ENCODE measurements at regions not wholly inside any gene's neighbourhood (a gene's known extent, or its start where the extent isn't known, plus 50 kb on each side); places are given as distances from the start of the nearest gene placed in this dataset.

GRCh38 chr15:35596285-35596684 lies 50.3 kb upstream of the DPH6 start:
- no peak for DNase-seq

- no peak for DNase-seq
These were observed 56.9 kb upstream of the DPH6 start for GRCh38 chr15:35602836-35603235.

DNA sequence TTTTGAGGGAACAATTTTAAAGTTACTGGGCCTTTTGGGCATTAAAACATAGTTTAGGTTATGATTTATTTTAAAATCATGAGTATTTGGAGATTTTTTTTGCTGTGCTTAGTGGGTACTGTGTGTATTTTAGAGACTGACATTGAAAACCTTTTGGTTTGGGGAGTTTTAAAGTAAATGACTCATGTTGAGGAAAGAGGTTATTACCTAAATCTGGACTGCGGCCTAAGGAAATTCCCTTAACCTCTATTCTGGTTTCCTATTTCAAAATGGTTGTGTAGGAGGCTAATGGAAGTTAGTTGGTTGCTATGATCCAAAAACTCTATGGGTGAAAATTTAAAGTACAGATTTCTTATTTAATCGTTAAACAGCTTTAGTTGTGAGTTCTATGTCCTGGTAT lies 57.3 kb upstream of the DPH6 start:
- no peak for DNase-seq

- no peak for DNase-seq
These were observed 57.9 kb upstream of the DPH6 start for GRCh38 chr15:35603856-35604255.

DNA sequence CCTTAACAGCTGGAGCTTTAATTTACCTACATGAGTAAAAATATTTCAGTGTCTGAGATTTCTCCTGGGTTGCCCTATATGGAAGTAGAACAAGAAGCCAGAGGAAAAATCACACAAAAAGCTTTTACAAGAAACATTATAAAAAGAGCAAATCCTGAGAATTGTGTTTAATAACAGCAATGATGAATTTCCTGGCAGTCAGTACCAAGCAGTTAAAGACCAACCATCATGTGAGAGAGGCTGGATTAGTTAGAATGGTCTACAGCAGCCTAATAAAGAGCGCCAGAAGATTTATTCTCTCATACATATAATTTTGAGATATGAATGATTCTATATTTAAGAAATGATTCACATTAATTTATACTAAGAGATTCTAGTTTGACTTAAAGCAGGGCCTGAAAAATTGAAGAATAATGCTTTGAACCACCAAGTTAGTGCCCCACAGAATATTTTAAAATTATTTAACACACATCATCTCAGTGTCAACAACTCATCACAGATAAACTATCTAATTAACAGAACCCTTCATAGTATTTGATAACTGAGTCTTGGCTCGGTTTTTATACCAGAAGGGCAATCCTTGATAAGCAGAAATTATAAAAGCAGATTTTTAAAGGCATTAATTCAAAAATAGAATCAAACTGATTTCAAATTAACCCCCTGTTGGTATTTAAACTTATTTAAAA lies 59.9 kb upstream of the DPH6 start:
- no peak for DNase-seq

GRCh38 chr15:35606450-35606779 lies 60.5 kb upstream of the DPH6 start:
- no peak for DNase-seq

- no peak for DNase-seq
These were observed 70.7 kb upstream of the DPH6 start for GRCh38 chr15:35616498-35617271.

DNA sequence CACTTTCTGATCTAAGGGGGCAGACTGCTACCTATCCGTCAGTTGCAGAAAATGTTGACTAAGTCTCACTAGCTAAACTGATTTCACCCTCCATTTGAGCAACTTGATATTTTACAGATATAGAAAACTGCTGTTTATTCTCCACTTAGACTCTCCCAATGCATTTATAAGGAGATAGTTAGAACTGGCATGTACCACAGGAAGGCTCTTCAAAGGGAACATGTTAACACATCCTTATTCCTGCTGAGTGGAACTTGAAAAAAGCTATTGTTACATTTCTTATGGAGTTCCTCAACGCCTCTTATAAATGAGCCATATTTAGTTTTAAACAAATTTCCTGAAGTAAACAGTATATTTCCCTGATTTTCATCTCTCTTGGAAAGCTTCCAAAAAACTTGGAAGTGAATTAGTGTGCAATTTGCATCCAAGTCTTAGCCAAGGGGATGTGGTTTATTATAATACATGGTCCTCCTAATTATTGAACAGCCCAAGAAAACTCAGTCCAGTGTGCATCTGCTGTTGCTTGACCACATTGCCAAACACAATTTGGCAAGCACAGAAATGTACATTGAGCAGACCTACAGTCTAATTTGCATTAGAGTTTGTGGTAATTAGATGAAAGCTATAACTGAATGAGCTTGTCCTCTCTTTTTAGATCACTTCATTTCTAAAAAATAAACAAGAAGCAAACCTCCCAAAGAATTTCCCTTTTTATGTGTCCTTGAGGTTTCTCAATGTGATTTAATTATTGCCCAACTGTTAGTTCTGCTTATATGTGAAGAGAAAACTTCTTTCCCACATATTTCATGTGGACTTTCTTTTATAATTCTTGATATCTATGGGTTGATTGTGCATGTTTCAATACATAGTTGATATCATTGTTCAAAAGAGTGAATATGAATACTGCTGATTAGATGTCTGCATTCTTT lies 72.6 kb upstream of the DPH6 start:
- no peak for DNase-seq

- DNase-seq: no peak
These were observed 76.8 kb upstream of the DPH6 start for GRCh38 chr15:35622641-35623340.

GRCh38 chr15:35624881-35625280 lies 78.9 kb upstream of the DPH6 start:
- no peak for DNase-seq

DNA sequence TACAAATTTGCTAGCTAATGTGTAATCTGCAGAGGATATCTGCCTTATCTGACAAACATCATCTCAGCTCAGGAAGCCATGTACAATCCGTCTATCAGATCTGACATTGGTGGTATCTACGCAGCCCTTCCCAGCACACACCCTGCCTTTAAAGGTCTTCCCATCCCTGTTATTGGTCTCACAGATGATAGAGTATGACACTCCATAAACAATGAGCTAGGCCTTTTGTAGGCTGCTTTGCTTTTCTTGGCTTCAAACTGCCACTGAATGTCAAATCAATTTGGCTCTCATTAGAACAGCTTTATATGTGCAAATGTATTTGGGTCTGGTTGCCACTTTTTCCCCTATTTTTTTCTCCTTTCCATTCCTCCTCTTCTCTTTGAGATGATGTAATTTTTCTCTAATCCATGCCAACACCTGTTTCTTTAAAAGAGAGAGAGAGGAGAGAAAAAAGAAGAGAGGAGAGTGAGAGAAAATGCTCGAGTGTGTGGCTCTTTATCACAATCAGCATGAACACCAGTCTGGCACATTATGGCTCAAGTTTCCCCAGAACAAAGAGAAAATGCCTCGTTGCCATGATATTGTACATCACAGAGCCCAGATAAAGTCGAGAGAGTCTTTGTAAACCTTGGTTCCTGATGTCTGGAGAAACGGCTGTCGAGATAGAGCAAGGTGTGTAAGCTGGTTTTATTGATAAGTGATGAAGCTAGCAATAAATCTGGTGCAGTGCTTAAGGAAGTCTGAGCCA lies 80.8 kb upstream of the DPH6 start:
- DNase-seq: no peak

DNA sequence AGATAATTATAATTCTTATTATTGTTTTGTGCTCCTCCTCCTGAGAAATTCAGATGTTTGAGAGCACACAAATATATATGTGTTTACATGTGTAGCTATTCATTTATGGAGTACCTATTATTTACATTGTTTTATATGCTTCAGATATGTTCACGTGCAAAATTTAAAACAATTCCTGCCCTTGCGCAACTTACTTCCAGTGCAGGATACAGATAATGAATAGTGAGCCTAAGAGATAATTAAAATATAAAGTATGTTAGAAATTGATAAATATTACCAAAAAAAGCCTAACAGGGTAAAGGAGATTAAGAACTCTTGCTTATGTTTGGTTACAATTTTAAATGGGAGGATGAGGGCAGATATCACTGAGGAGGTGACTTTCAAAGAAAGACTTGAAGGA lies 81.7 kb upstream of the DPH6 start:
- no peak for DNase-seq

GRCh38 chr15:35629766-35630165 lies 83.8 kb upstream of the DPH6 start:
- no peak for DNase-seq

DNA sequence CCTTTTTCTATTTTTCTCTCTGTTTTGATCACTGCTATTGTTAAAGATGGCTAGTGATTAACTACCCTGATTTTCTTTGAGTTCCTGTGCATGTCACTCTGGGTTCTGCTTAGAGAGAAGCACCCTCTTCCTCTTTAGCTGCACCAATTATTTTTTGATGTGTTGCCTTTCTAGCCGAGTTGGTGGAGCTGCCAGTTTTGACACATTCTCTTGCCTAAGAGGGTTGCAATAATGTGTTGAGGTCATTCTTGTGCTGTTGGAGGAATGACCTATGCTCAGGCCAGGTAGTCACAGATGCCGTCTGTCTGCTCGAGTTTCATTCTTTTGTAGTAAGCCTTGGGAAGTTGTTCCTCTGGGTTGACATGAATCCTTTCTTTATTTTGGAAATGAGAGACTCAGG lies 84.6 kb upstream of the DPH6 start:
- no peak for DNase-seq

- no peak for DNase-seq
These were observed 85.0 kb upstream of the DPH6 start for GRCh38 chr15:35630985-35631384.

DNA sequence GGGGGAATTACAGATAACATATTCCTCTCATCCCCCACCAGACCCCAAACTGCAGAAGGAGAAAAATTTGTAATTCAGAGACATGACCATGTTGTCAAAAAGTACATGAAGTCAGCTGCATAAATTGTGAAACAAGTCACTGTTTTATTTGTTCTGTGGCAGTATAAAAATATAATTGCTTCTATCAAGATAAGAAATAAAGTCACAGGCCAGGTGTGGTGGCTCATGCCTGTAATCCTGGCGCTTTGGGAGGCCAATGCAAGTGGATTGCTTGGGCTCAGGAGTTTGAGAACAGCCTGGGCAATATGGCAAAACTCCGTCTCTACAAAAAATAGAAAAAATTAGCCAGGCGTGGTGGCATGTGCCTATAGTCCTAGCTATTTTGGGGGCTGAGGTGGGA lies 87.7 kb upstream of the DPH6 start:
- no peak for DNase-seq

GRCh38 chr15:35646790-35647189 lies 100.8 kb upstream of the DPH6 start:
- no peak for DNase-seq

- DNase-seq: no peak
These were observed 101.3 kb upstream of the DPH6 start for GRCh38 chr15:35647303-35647702.

- no peak for DNase-seq
These were observed 103.0 kb upstream of the DPH6 start for GRCh38 chr15:35648941-35649340.

- no peak for DNase-seq
These were observed 103.6 kb upstream of the DPH6 start for GRCh38 chr15:35649575-35649974.

GRCh38 chr15:35654332-35654731 lies 108.4 kb upstream of the DPH6 start:
- no peak for DNase-seq

DNA sequence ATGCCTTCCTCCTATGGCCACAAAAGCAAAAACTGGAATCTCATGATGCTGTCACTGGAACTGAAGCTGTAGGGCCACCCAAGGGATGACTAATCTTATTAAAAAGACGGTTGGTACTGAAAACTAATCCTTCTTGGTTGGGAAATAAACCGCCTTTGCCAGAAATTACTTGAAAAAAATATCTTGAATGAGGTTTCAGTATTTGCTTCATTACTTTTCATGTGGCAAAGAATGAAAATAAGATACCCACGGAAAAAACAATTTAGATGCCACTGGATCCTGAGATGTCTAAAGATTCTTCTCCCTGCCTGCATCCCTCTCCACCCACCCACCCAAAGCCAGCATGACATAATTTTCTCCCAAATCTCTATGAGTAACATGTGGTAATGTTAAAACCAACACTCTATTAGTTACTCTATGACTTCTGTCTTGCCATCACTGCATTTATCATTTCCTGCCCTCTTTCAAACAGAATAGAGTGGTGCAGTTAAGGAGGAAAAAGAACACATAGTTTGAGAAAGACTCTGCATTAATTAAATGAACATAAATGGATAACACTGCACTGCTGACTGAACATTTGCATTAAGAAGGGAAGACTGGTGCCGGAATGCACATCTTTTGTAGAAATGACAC lies 111.8 kb upstream of the DPH6 start:
- DNase-seq: no peak
